SU-DHL-6 (cell line): ENCODE measurements at regions not wholly inside any gene's neighbourhood (a gene's known extent, or its start where the extent isn't known, plus 50 kb on each side); places are given as distances from the start of the nearest gene placed in this dataset.

Source experiments
- H2AFZ ChIP-seq: fragments of 200-600 bp; sonication (generic); 2 replicates; pipeline ENCODE4 v1.6.1; 2014; ENCODE audit warnings: low read depth, mild to moderate bottlenecking, moderate library complexity, mixed read lengths, antibody characterized with exemption, low read length; ENCODE audit not compliant: severe bottlenecking
- H3F3A ChIP-seq: fragments of 200-600 bp; shearing (Covaris generic); 2 replicates; pipeline ENCODE4 v1.6.0; 2016; ENCODE audit warnings: antibody characterized with exemption, mild to moderate bottlenecking; ENCODE audit not compliant: insufficient read depth
- H3K27ac ChIP-seq: fragments of 200-600 bp; sonication (generic); 2 replicates; pipeline ENCODE4 v1.5.1; 2016; ENCODE audit warnings: low read depth, mild to moderate bottlenecking, low read length, moderate library complexity, mixed read lengths
- H3K27me3 ChIP-seq: fragments of 200-600 bp; sonication (generic), shearing (Covaris generic); 2 replicates; pipeline ENCODE4 v1.6.0; 2014; ENCODE audit warnings: mild to moderate bottlenecking, low read length
- H3K36me3 ChIP-seq: fragments of 200-600 bp; sonication (generic); 2 replicates; pipeline ENCODE4 v1.6.1; 2014; ENCODE audit warnings: mild to moderate bottlenecking, low read length, mixed read lengths
- H3K4me2 ChIP-seq: fragments of 300-600, 200-600 bp; shearing (Covaris generic), sonication (generic); 2 replicates; pipeline ENCODE4 v1.6.0; 2014; ENCODE audit warnings: low read length, low read depth, mild to moderate bottlenecking; ENCODE audit not compliant: poor library complexity, severe bottlenecking
- H3K4me3 ChIP-seq: fragments of 200-600 bp; sonication (generic); 2 replicates; pipeline ENCODE4 v1.5.1; 2014; ENCODE audit warnings: antibody characterized with exemption, low read length, mild to moderate bottlenecking, mixed read lengths; ENCODE audit not compliant: insufficient read depth, poor library complexity, severe bottlenecking
- H3K79me2 ChIP-seq: fragments of 200-600 bp; sonication (generic); 2 replicates; pipeline ENCODE4 v1.6.1; 2014; ENCODE audit warnings: mild to moderate bottlenecking, low read length, moderate library complexity; ENCODE audit not compliant: insufficient read depth
- H3K9ac ChIP-seq: fragments of 200-600 bp; sonication (generic); 2 replicates; pipeline ENCODE4 v1.7.0; 2014; ENCODE audit warnings: mild to moderate bottlenecking, low read length
- H3K9me2 ChIP-seq: fragments of 200-600 bp; sonication (generic); replicated peaks from 2 replicates; pipeline ENCODE4 v1.6.1; 2014; ENCODE audit warnings: low read length; ENCODE audit not compliant: insufficient read depth
- H3K9me3 ChIP-seq: fragments of 200-600 bp; sonication (generic); 2 replicates; pipeline ENCODE4 v1.6.1; 2014; ENCODE audit warnings: low read length, mixed read lengths; ENCODE audit not compliant: insufficient read depth
- H4K20me1 ChIP-seq: fragments of 200-600 bp; sonication (generic); 2 replicates; pipeline ENCODE4 v1.6.1; 2014; ENCODE audit warnings: low read depth, mild to moderate bottlenecking, antibody characterized with exemption, low read length, moderate library complexity, mixed read lengths
- EZH2phosphoT487 ChIP-seq: fragments of 200-600 bp; sonication (generic), shearing (Covaris generic); conservative IDR thresholded peaks from 2 replicates; pipeline ENCODE4 v1.6.1; 2018; ENCODE audit warnings: mild to moderate bottlenecking, antibody characterized with exemption, low read length, moderate library complexity, mixed read lengths
- TF ChIP-seq, protein P1 (sequence below): fragments of 200-600 bp; sonication (generic); IDR thresholded peaks from one replicate; pipeline ENCODE4 v1.5.1; 2017; ENCODE audit warnings: antibody characterized with exemption, mild to moderate bottlenecking, low read length, moderate library complexity; ENCODE audit not compliant: insufficient read depth, poor library complexity, severe bottlenecking

DNA sequence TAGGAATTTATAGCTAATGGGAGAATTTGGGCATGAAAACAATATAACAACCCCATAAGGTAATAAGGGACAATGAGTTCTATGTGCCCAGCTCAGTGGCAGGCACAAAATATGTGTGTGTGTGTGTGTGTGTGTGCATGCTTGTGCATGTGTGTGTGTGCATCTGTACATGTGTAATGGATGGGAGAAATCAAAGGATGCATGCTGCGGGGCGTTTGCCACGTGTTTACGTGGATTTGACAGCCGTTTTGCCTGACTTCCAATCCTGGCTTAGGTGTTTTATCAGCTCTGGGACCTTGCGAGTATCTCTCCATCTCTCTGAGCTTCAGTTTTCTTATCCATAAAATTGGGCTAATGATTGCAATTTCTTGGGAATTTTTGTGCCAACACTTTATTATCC is 108.4 kb downstream of the IRX5 start:
- Histone ChIP-seq H3K79me2 (no peaks in the 10 kb centered on the region), H4K20me1 (no peaks in the 10 kb centered on the region), H2AFZ (no peak overlapping the region), H3K9ac (no peak overlapping the region), H3K9me3 (no peaks in the 10 kb centered on the region), H3K4me3 (no peak overlapping the region), H3K27me3 (no peaks in the 10 kb centered on the region), H3K9me2 (no peaks in the 10 kb centered on the region), H3F3A (no peaks in the 10 kb centered on the region), H3K27ac (no peak overlapping the region), H3K4me2 (no peak overlapping the region), H3K36me3 (no peaks in the 10 kb centered on the region)
- TF ChIP-seq, protein P1, sequence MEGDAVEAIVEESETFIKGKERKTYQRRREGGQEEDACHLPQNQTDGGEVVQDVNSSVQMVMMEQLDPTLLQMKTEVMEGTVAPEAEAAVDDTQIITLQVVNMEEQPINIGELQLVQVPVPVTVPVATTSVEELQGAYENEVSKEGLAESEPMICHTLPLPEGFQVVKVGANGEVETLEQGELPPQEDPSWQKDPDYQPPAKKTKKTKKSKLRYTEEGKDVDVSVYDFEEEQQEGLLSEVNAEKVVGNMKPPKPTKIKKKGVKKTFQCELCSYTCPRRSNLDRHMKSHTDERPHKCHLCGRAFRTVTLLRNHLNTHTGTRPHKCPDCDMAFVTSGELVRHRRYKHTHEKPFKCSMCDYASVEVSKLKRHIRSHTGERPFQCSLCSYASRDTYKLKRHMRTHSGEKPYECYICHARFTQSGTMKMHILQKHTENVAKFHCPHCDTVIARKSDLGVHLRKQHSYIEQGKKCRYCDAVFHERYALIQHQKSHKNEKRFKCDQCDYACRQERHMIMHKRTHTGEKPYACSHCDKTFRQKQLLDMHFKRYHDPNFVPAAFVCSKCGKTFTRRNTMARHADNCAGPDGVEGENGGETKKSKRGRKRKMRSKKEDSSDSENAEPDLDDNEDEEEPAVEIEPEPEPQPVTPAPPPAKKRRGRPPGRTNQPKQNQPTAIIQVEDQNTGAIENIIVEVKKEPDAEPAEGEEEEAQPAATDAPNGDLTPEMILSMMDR, result no peak
- no peak for TF ChIP-seq EZH2phosphoT487

DNA sequence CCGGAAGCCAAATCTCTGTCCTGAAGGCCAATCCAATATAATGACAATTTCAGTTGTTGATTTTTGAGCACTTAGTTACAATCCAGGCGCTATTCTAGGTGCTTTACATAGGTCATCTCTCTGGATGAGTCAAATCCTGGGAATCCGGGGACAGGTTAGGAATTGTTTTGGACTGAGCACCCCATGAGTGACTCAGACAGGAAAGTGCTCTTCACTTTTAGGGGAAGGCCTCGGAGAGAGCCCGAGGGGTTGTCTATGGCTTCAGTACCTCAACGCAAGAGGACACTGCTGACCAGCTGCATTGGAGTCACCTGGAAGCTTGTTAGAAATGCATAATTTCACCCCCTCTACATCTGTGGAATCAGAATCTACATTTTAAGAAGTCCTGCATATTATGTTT is 108.8 kb downstream of the IRX5 start:
- Histone ChIP-seq H2AFZ (no peak overlapping the region), H3F3A (no peaks in the 10 kb centered on the region), H3K4me3 (no peak overlapping the region), H3K27ac (no peak overlapping the region), H3K4me2 (no peak overlapping the region), H3K9me2 (no peaks in the 10 kb centered on the region), H3K9ac (no peak overlapping the region), H3K9me3 (no peaks in the 10 kb centered on the region), H4K20me1 (no peaks in the 10 kb centered on the region), H3K79me2 (no peaks in the 10 kb centered on the region), H3K27me3 (no peaks in the 10 kb centered on the region), H3K36me3 (no peaks in the 10 kb centered on the region)
- TF ChIP-seq EZH2phosphoT487, result no peak
- TF ChIP-seq, protein P1, result no peak

DNA sequence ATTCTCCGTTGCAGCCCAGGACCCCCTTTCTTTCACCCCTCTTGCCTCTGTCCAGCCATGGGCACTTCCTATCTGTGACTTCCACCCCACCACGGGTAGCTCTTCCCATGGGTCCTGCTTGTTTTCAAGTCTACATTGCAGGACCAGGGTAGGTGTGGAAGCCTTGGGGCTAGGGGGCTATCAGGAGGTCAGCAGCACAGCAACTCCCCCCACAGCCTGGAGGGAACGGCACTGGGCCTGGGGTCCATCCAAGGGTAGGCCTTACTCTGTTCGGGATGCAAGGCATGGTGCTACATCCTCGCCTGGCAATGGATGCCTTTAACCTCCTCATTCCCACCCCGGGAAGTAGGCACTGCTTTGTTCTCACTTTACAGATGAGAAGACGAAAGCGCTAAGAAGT is 109.3 kb downstream of the IRX5 start:
- Histone ChIP-seq H3K9me2 (no peaks in the 10 kb centered on the region), H4K20me1 (no peaks in the 10 kb centered on the region), H3K4me3 (no peak overlapping the region), H3K79me2 (no peaks in the 10 kb centered on the region), H3K27ac (no peak overlapping the region), H3K27me3 (no peaks in the 10 kb centered on the region), H3K9ac (no peak overlapping the region), H2AFZ (no peak overlapping the region), H3K4me2 (no peak overlapping the region), H3K36me3 (no peaks in the 10 kb centered on the region), H3K9me3 (no peaks in the 10 kb centered on the region), H3F3A (no peaks in the 10 kb centered on the region)
- TF ChIP-seq, protein P1, result no peak
- no peak for TF ChIP-seq EZH2phosphoT487
